ENCODE measurements at regions not wholly inside any gene's neighbourhood (a gene's known extent, or its start where the extent isn't known, plus 50 kb on each side); places are given as distances from the start of the nearest gene placed in this dataset.

- no peak for DNase-seq (ENCODE audit: low read depth, low spot score)
Observed at GRCh38 chr6:99219788-99220187, 129.7 kb downstream of the FAXC start.

- no peak for DNase-seq (ENCODE audit: low read depth, low spot score)
Observed at GRCh38 chr6:99216959-99217358, 132.5 kb downstream of the FAXC start.

- no peak for DNase-seq (ENCODE audit: low read depth, low spot score)
Observed at GRCh38 chr6:99195986-99196655, 153.4 kb downstream of the FAXC start.

- no peak for DNase-seq (ENCODE audit: low read depth, low spot score)
Observed at GRCh38 chr6:99192561-99192960, 156.9 kb downstream of the FAXC start.

- no peak for DNase-seq (ENCODE audit: low read depth, low spot score)
Observed at GRCh38 chr6:99189823-99190721, 159.4 kb downstream of the FAXC start.

GRCh38 chr6:99187429-99187828 lies 162.0 kb downstream of the FAXC start:
- DNase-seq (ENCODE audit: low read depth, low spot score) = no peak

GRCh38 chr6:99186417-99186816 lies 163.1 kb downstream of the FAXC start:
- DNase-seq (ENCODE audit: low read depth, low spot score) = no peak

- DNase-seq (ENCODE audit: low read depth, low spot score) = no peak
Observed at GRCh38 chr6:99185525-99185924, 163.9 kb downstream of the FAXC start.

GRCh38 chr6:99184696-99185095 lies 164.8 kb downstream of the FAXC start:
- DNase-seq (ENCODE audit: low read depth, low spot score) = no peak

GRCh38 chr6:99183066-99183465 lies 166.4 kb downstream of the FAXC start:
- DNase-seq (ENCODE audit: low read depth, low spot score) = no peak

- DNase-seq (ENCODE audit: low read depth, low spot score) = no peak
Observed at GRCh38 chr6:99181174-99181573, 168.3 kb downstream of the FAXC start.

GRCh38 chr6:99178168-99178567 lies 171.3 kb downstream of the FAXC start:
- no peak for DNase-seq (ENCODE audit: low read depth, low spot score)

- no peak for DNase-seq (ENCODE audit: low read depth, low spot score)
Observed at GRCh38 chr6:99177736-99178135, 171.7 kb downstream of the FAXC start.

- DNase-seq (ENCODE audit: low read depth, low spot score) = no peak
Observed at GRCh38 chr6:99165838-99166237, 183.6 kb downstream of the FAXC start.

GRCh38 chr6:99152347-99152643 lies 197.2 kb downstream of the FAXC start:
- no peak for DNase-seq (ENCODE audit: low read depth, low spot score)

- DNase-seq (ENCODE audit: low read depth, low spot score) = no peak
Observed at GRCh38 chr6:99151634-99152346, 197.7 kb downstream of the FAXC start.

GRCh38 chr6:99148761-99149160 lies 200.7 kb downstream of the FAXC start:
- DNase-seq (ENCODE audit: low read depth, low spot score) = no peak

GRCh38 chr6:99148111-99148510 lies 200.4 kb upstream of the FBXL4 start:
- no peak for DNase-seq (ENCODE audit: low read depth, low spot score)

- DNase-seq (ENCODE audit: low read depth, low spot score) = no peak
Observed at GRCh38 chr6:99147206-99147605, 199.5 kb upstream of the FBXL4 start.

GRCh38 chr6:99146711-99147110 lies 199.0 kb upstream of the FBXL4 start:
- DNase-seq (ENCODE audit: low read depth, low spot score) = no peak

- DNase-seq (ENCODE audit: low read depth, low spot score) = no peak
Observed at GRCh38 chr6:99145738-99146137, 198.0 kb upstream of the FBXL4 start.

- DNase-seq (ENCODE audit: low read depth, low spot score) = no peak
Observed at GRCh38 chr6:99143108-99143861, 195.5 kb upstream of the FBXL4 start.

All from brain pericyte (primary cell).